Activated effector memory CD4-positive, alpha-beta T cell treated with anti-CD3 and anti-CD28 coated beads, Interleukin-2, amount 50 U/mL, for 16 hours (primary cell): ENCODE measurements at regions not wholly inside any gene's neighbourhood (a gene's known extent, or its start where the extent isn't known, plus 50 kb on each side); places are given as distances from the start of the nearest gene placed in this dataset.
A peak's percentile ranks its signal among the peaks of the same experiment; 100 is the strongest.

Source experiments
- DNase-seq: peaks from one replicate; pipeline ENCODE4 v3.0.0-alpha.2; 2020

- no peak for DNase-seq
These were observed 429.9 kb upstream of the ARID1B start for GRCh38 chr6:156347246-156347645.

GRCh38 chr6:156345700-156346099 is 431.5 kb upstream of the ARID1B start:
- no peak for DNase-seq

GRCh38 chr6:156344491-156344890 is 432.7 kb upstream of the ARID1B start:
- DNase-seq = no peak

- no peak for DNase-seq
These were observed 439.4 kb upstream of the ARID1B start for GRCh38 chr6:156337801-156338200.

- no peak for DNase-seq
These were observed 440.4 kb upstream of the ARID1B start for GRCh38 chr6:156336733-156337132.

GRCh38 chr6:156336089-156336488 is 441.1 kb upstream of the ARID1B start:
- DNase-seq = no peak

GRCh38 chr6:156334966-156335365 is 442.2 kb upstream of the ARID1B start:
- DNase-seq = no peak

GRCh38 chr6:156319707-156320106 is 457.5 kb upstream of the ARID1B start:
- no peak for DNase-seq

GRCh38 chr6:156316583-156317125 is 460.5 kb upstream of the ARID1B start:
- no peak for DNase-seq

GRCh38 chr6:156315146-156315545 is 462.0 kb upstream of the ARID1B start:
- DNase-seq = no peak

GRCh38 chr6:156313037-156313436 is 464.1 kb upstream of the ARID1B start:
- DNase-seq = no peak

- no peak for DNase-seq
These were observed 465.9 kb upstream of the ARID1B start for GRCh38 chr6:156311291-156311690.

- no peak for DNase-seq
These were observed 466.5 kb upstream of the ARID1B start for GRCh38 chr6:156310701-156311100.

- no peak for DNase-seq
These were observed 468.2 kb upstream of the ARID1B start for GRCh38 chr6:156309017-156309416.

GRCh38 chr6:156308604-156309003 is 468.6 kb upstream of the ARID1B start:
- DNase-seq = no peak

GRCh38 chr6:156306531-156306930 is 470.6 kb upstream of the ARID1B start:
- no peak for DNase-seq

- no peak for DNase-seq
These were observed 494.1 kb upstream of the ARID1B start for GRCh38 chr6:156283091-156283490.

- DNase-seq = no peak
These were observed 495.1 kb upstream of the ARID1B start for GRCh38 chr6:156282087-156282486.

GRCh38 chr6:156281266-156281665 is 495.9 kb upstream of the ARID1B start:
- DNase-seq = no peak

- DNase-seq = no peak
These were observed 497.1 kb upstream of the ARID1B start for GRCh38 chr6:156280065-156280464.

GRCh38 chr6:156279261-156279969 is 497.8 kb upstream of the ARID1B start:
- no peak for DNase-seq

GRCh38 chr6:156273065-156273711 is 504.0 kb upstream of the ARID1B start:
- no peak for DNase-seq

- peak; percentile 63 for DNase-seq
These were observed 507.3 kb upstream of the ARID1B start for GRCh38 chr6:156269751-156270369.

- no peak for DNase-seq
These were observed 508.3 kb upstream of the ARID1B start for GRCh38 chr6:156268849-156269248.
